ENCODE measurements at regions not wholly inside any gene's neighbourhood (a gene's known extent, or its start where the extent isn't known, plus 50 kb on each side); places are given as distances from the start of the nearest gene placed in this dataset.

DNA sequence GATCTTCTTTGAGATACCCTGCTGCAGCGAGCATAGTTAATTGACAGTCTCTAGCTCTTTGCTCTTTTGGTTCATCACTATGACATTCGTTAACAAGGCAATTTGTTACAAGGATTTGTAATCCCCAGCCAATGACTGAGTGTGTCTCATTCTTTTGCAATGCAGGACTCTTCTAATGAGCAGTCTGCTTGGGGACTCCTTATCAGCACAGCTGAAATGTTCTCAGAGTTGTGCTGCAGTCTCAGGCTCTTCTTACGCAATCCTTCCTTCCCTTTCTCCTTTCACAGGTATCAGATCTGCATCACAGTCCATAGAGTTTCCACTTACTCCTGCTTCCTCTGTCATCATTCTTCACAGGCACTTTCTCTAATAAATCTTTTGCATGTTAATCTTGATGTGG, 161.2 kb upstream of the OGFRL1 start:
- TF ChIP-seq BHLHE40 (IDR thresholded peaks at IDR 0.05; ENCODE audit: borderline replicate concordance) (no peak), LEF1 (IDR thresholded peaks at IDR 0.05; ENCODE audit: borderline replicate concordance) (no peak), ARNT (IDR thresholded peaks at IDR 0.05) (no peak), L3MBTL2 (conservative IDR thresholded peaks at IDR 0.05) (no peak), ELF4 (IDR thresholded peaks at IDR 0.05) (no peak), CTBP1 (IDR thresholded peaks at IDR 0.05; ENCODE audit: borderline replicate concordance) (no peak), TARDBP (IDR thresholded peaks at IDR 0.05) (no peak), FOXK2 (IDR thresholded peaks at IDR 0.05) (no peak), FOXM1 (IDR thresholded peaks at IDR 0.05; ENCODE audit: borderline replicate concordance) (no peak), SP1 (IDR thresholded peaks at IDR 0.05) (no peak), SUZ12 (IDR thresholded peaks at IDR 0.05) (no peak), ZNF384 (IDR thresholded peaks at IDR 0.05) (no peak), HDGF (IDR thresholded peaks at IDR 0.05; ENCODE audit: borderline replicate concordance) (no peak)
- TF ChIP-seq, protein P1, sequence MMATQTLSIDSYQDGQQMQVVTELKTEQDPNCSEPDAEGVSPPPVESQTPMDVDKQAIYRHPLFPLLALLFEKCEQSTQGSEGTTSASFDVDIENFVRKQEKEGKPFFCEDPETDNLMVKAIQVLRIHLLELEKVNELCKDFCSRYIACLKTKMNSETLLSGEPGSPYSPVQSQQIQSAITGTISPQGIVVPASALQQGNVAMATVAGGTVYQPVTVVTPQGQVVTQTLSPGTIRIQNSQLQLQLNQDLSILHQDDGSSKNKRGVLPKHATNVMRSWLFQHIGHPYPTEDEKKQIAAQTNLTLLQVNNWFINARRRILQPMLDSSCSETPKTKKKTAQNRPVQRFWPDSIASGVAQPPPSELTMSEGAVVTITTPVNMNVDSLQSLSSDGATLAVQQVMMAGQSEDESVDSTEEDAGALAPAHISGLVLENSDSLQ (IDR thresholded peaks at IDR 0.05) = no peak
- no peak for DNase-seq (ENCODE audit: extremely low spot score)
- CTCF ChIA-PET = no interaction called here
- POLR2A ChIA-PET = no interaction called here

DNA sequence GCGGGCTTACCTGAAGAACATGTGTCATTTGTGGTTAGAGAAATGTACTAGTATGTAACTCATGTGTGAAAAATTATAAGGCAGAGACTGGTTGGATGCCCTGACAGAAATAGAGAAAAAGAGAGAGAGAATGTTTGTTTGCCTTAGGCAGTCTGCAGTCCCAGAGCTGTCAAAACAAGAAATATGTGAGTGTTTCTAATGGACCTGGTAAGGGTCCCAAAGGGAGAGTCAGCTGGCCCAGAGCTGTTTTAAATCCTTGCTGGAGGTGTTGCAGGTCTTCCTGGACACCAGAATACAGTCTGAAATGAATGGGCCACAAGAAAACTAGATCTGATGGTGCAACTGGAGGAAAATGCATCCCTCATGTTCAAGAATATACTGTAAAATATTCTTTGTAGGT, 158.3 kb upstream of the OGFRL1 start:
- POLR2A ChIA-PET = no interaction called here
- no peak for DNase-seq (ENCODE audit: extremely low spot score)
- CTCF ChIA-PET = no interaction called here
- TF ChIP-seq, protein P1 (IDR thresholded peaks at IDR 0.05) = peak; percentile 24; the same call in 1 of the 2 replicates
- no peak for TF ChIP-seq HDGF (IDR thresholded peaks at IDR 0.05; ENCODE audit: borderline replicate concordance)

DNA sequence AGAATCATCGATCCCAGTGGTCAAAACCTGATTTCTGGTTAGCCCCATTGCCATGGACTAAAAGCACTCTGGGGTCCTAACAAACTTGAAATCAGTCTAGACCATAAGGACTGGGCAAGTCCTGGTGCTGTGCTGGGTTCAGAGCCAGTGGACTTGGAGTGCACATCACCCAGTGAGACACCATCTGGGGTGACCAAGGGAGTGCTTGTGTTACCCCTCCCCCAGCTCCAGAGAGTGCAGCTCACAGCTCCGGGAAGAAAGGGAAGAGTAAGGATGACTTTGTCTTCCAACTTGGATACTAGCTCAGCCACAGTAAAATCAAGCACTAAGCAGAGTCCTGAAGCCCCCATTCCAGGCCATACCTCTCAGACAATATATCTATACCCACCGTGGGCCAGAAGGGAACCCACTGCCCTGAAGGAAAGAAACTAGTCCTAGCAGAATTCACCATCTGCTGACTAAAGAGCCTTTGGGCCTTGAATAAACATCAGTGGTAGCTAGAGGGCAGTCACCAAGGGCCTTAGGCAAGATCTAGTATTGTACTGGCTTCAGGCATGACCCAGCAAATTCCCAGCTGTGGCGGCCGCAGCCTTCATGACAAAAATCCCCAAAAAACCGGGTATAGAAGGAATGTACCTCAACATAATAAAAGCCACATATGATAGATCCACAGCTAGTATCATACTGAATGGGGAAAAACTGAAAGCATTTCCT, 153.5 kb upstream of the OGFRL1 start:
- ChIA-PET POLR2A (no interaction called here), CTCF (no interaction called here)
- TF ChIP-seq FOXM1 (IDR thresholded peaks at IDR 0.05; ENCODE audit: borderline replicate concordance) (no peak), NFRKB (IDR thresholded peaks at IDR 0.05) (no peak), ELF4 (IDR thresholded peaks at IDR 0.05) (no peak), HDGF (IDR thresholded peaks at IDR 0.05; ENCODE audit: borderline replicate concordance) (no peak)
- no peak for DNase-seq (ENCODE audit: extremely low spot score)

DNA sequence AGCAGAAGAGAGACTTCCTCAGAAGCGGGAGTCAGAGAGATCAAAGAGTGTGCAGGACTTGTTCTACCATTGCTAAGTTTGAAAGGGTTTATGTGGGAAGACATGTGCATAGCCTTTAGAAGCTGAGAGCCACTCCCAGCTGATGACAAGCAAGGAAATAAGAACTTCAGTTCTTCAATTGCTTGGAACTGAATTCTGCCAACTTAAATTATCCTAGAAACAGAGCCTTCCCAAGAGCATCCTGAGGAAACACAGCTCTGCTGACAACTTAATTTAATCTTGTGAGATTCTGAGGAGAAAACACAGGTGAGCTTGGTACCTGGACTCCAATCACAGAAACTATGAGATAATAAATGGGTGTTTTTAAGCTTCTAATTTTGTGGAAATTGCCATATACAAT, 150.6 kb upstream of the OGFRL1 start:
- no peak for TF ChIP-seq FOXM1 (IDR thresholded peaks at IDR 0.05; ENCODE audit: borderline replicate concordance)
- TF ChIP-seq BHLHE40 (IDR thresholded peaks at IDR 0.05; ENCODE audit: borderline replicate concordance) = no peak
- no peak for TF ChIP-seq TARDBP (IDR thresholded peaks at IDR 0.05)
- TF ChIP-seq FOXK2 (IDR thresholded peaks at IDR 0.05) = no peak
- TF ChIP-seq ARNT (IDR thresholded peaks at IDR 0.05) = no peak
- TF ChIP-seq, protein P1 (IDR thresholded peaks at IDR 0.05) = no peak
- POLR2A ChIA-PET = no interaction called here
- DNase-seq (ENCODE audit: extremely low spot score) = no peak
- CTCF ChIA-PET = no interaction called here

DNA sequence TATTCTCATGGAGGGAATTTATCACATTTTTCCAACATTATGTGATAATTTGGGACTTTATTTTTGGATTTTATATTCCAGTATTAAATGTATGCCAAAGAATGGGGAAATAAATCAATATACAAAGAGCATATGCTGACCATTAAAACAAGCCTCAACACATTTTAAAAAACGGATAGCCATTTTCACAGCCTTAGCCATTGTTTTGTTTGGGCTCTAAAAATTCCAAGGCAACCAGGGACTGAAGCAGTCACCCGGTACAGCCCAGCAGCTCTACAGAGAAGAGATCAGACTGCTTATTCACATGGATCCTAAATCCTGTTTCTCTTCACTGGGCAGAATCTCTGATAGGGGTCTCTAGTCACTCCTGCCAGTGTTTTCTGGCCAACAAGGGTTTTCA, 150.2 kb upstream of the OGFRL1 start:
- ChIA-PET POLR2A (no interaction called here), CTCF (no interaction called here)
- TF ChIP-seq TARDBP (IDR thresholded peaks at IDR 0.05) (no peak), CTBP1 (IDR thresholded peaks at IDR 0.05; ENCODE audit: borderline replicate concordance) (no peak), FOXA1 (IDR thresholded peaks at IDR 0.05) (no peak), SUZ12 (IDR thresholded peaks at IDR 0.05) (no peak), FOXK2 (IDR thresholded peaks at IDR 0.05) (no peak), L3MBTL2 (conservative IDR thresholded peaks at IDR 0.05) (no peak), FOXM1 (IDR thresholded peaks at IDR 0.05; ENCODE audit: borderline replicate concordance) (no peak), HDGF (IDR thresholded peaks at IDR 0.05; ENCODE audit: borderline replicate concordance) (no peak), ARNT (IDR thresholded peaks at IDR 0.05) (no peak), ZNF384 (IDR thresholded peaks at IDR 0.05) (no peak), LEF1 (IDR thresholded peaks at IDR 0.05; ENCODE audit: borderline replicate concordance) (no peak), BHLHE40 (IDR thresholded peaks at IDR 0.05; ENCODE audit: borderline replicate concordance) (no peak), SP1 (IDR thresholded peaks at IDR 0.05) (no peak), NFRKB (IDR thresholded peaks at IDR 0.05) (no peak), ELF4 (IDR thresholded peaks at IDR 0.05) (no peak)
- TF ChIP-seq, protein P1 (IDR thresholded peaks at IDR 0.05) = no peak

DNA sequence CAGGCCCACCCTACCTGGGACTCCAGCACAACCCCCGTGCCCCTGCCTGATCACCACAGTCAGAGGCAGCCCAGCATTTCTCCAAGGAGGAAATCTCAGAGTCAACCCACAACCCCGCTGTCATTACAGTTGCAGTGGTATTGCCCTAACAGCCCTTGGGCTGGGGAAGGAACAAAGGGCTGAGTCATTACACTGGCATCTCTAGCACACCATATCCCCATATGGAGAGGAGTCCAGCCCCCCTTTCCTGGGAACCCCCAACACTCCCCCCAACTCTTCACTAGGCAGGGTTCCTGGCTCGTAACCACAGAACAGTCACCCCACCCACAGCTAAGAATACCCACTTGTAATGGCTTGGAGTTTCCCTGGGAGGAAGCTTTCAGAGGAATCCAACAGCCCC, 149.4 kb upstream of the OGFRL1 start:
- ChIA-PET CTCF (no interaction called here), POLR2A (no interaction called here)
- TF ChIP-seq SP1 (IDR thresholded peaks at IDR 0.05) = no peak
- no peak for TF ChIP-seq ARNT (IDR thresholded peaks at IDR 0.05)
- no peak for TF ChIP-seq FOXK2 (IDR thresholded peaks at IDR 0.05)
- TF ChIP-seq CTBP1 (IDR thresholded peaks at IDR 0.05; ENCODE audit: borderline replicate concordance) = no peak
- TF ChIP-seq ZNF384 (IDR thresholded peaks at IDR 0.05) = no peak
- no peak for TF ChIP-seq ELF4 (IDR thresholded peaks at IDR 0.05)
- TF ChIP-seq BHLHE40 (IDR thresholded peaks at IDR 0.05; ENCODE audit: borderline replicate concordance) = no peak
- TF ChIP-seq NFRKB (IDR thresholded peaks at IDR 0.05) = no peak
- TF ChIP-seq LEF1 (IDR thresholded peaks at IDR 0.05; ENCODE audit: borderline replicate concordance) = no peak
- no peak for TF ChIP-seq L3MBTL2 (conservative IDR thresholded peaks at IDR 0.05)
- TF ChIP-seq, protein P1 (IDR thresholded peaks at IDR 0.05) = no peak
- TF ChIP-seq HDGF (IDR thresholded peaks at IDR 0.05; ENCODE audit: borderline replicate concordance) = no peak
- no peak for TF ChIP-seq FOXM1 (IDR thresholded peaks at IDR 0.05; ENCODE audit: borderline replicate concordance)
- no peak for TF ChIP-seq FOXA1 (IDR thresholded peaks at IDR 0.05)
- TF ChIP-seq TARDBP (IDR thresholded peaks at IDR 0.05) = no peak
- no peak for TF ChIP-seq SUZ12 (IDR thresholded peaks at IDR 0.05)
- no peak for DNase-seq (ENCODE audit: extremely low spot score)

More for the DNA sequence above, 150.2 kb upstream of the OGFRL1 start:
- no peak for DNase-seq (ENCODE audit: extremely low spot score)
